ENCODE measurements at regions not wholly inside any gene's neighbourhood (a gene's known extent, or its start where the extent isn't known, plus 50 kb on each side); places are given as distances from the start of the nearest gene placed in this dataset.

- no peak overlapping the region for H3K4me3 Mint-ChIP-seq
- H3K9me3 Mint-ChIP-seq = peaks cover 4% of the 10 kb centered on the region
- H3K27me3 ChIP-seq (ENCODE audit: control insufficient read depth, insufficient read depth, low read length, poor library complexity, severe bottlenecking) = no peaks in the 10 kb centered on the region
- H3K36me3 Mint-ChIP-seq (ENCODE audit: low read depth) = no peaks in the 10 kb centered on the region
- no peak overlapping the region for H3K27ac Mint-ChIP-seq
- no peak for DNase-seq
- no peaks in the 10 kb centered on the region for H3K9me3 ChIP-seq (ENCODE audit: control insufficient read depth, low read length)
- TF ChIP-seq, protein P1, sequence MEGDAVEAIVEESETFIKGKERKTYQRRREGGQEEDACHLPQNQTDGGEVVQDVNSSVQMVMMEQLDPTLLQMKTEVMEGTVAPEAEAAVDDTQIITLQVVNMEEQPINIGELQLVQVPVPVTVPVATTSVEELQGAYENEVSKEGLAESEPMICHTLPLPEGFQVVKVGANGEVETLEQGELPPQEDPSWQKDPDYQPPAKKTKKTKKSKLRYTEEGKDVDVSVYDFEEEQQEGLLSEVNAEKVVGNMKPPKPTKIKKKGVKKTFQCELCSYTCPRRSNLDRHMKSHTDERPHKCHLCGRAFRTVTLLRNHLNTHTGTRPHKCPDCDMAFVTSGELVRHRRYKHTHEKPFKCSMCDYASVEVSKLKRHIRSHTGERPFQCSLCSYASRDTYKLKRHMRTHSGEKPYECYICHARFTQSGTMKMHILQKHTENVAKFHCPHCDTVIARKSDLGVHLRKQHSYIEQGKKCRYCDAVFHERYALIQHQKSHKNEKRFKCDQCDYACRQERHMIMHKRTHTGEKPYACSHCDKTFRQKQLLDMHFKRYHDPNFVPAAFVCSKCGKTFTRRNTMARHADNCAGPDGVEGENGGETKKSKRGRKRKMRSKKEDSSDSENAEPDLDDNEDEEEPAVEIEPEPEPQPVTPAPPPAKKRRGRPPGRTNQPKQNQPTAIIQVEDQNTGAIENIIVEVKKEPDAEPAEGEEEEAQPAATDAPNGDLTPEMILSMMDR (conservative IDR thresholded peaks at IDR 0.05) = no peak
- H3K27ac ChIP-seq (ENCODE audit: low read depth, low read length) = no peak overlapping the region
- H3K4me3 ChIP-seq (ENCODE audit: low read length) = no peak overlapping the region
- no peaks in the 10 kb centered on the region for H3K4me1 ChIP-seq (ENCODE audit: control insufficient read depth, insufficient read depth, low read length)
- H3K4me1 Mint-ChIP-seq = peaks cover 14% of the 10 kb centered on the region
- no peaks in the 10 kb centered on the region for H3K27me3 Mint-ChIP-seq (ENCODE audit: insufficient read depth)
- H3K9ac ChIP-seq (ENCODE audit: extremely low read depth, low read length, poor library complexity, severe bottlenecking) = no peak overlapping the region
- 85 to 94% methylated on average over 5 of the region's 5 CpGs for WGBS, 2 experiments (ENCODE audit: insufficient coverage in 1 of 2, insufficient read length in 1 of 2)
- no peaks in the 10 kb centered on the region for H3K36me3 ChIP-seq (ENCODE audit: control insufficient read depth, insufficient read depth, low read length)
Observed at GRCh38 chr18:6624661-6625311, 104.7 kb upstream of the ARHGAP28 start.

- Mint-ChIP-seq H3K36me3 (ENCODE audit: low read depth) (no peaks in the 10 kb centered on the region), H3K4me1 (peaks cover 14% of the 10 kb centered on the region), H3K27me3 (ENCODE audit: insufficient read depth) (no peaks in the 10 kb centered on the region), H3K9me3 (no peaks in the 10 kb centered on the region), H3K27ac (no peak overlapping the region), H3K4me3 (no peak overlapping the region)
- Histone ChIP-seq H3K4me1 (ENCODE audit: control insufficient read depth, insufficient read depth, low read length) (no peaks in the 10 kb centered on the region), H3K27ac (ENCODE audit: low read depth, low read length) (no peak overlapping the region), H3K4me3 (ENCODE audit: low read length) (no peak overlapping the region), H3K9me3 (ENCODE audit: control insufficient read depth, low read length) (no peaks in the 10 kb centered on the region), H3K9ac (ENCODE audit: extremely low read depth, low read length, poor library complexity, severe bottlenecking) (no peak overlapping the region), H3K36me3 (ENCODE audit: control insufficient read depth, insufficient read depth, low read length) (no peaks in the 10 kb centered on the region), H3K27me3 (ENCODE audit: control insufficient read depth, insufficient read depth, low read length, poor library complexity, severe bottlenecking) (no peaks in the 10 kb centered on the region)
- TF ChIP-seq, protein P1 (conservative IDR thresholded peaks at IDR 0.05) = no peak
- 94 to 100% methylated on average over 2 of the region's 3 CpGs for WGBS, 2 experiments (ENCODE audit: insufficient coverage in 1 of 2, insufficient read length in 1 of 2)
- no peak for DNase-seq
Observed at GRCh38 chr18:6625481-6625880, 104.0 kb upstream of the ARHGAP28 start.

- H3K9ac ChIP-seq (ENCODE audit: extremely low read depth, low read length, poor library complexity, severe bottlenecking) = no peak overlapping the region
- H3K9me3 ChIP-seq (ENCODE audit: control insufficient read depth, low read length) = peaks cover 6% of the 10 kb centered on the region
- DNase-seq = no peak
- TF ChIP-seq, protein P1 (conservative IDR thresholded peaks at IDR 0.05) = no peak
- no peaks in the 10 kb centered on the region for H3K27me3 Mint-ChIP-seq (ENCODE audit: insufficient read depth)
- H3K27ac ChIP-seq (ENCODE audit: low read depth, low read length) = no peak overlapping the region
- WGBS, 2 experiments (ENCODE audit: insufficient coverage in 1 of 2, insufficient read length in 1 of 2) = 97 to 100% methylated on average over 5 of the region's 5 CpGs
- peaks cover 5% of the 10 kb centered on the region for H3K9me3 Mint-ChIP-seq
- H3K27me3 ChIP-seq (ENCODE audit: control insufficient read depth, insufficient read depth, low read length, poor library complexity, severe bottlenecking) = no peaks in the 10 kb centered on the region
- peaks cover 14% of the 10 kb centered on the region for H3K4me1 Mint-ChIP-seq
- no peak overlapping the region for H3K4me3 Mint-ChIP-seq
- no peak overlapping the region for H3K4me3 ChIP-seq (ENCODE audit: low read length)
- no peaks in the 10 kb centered on the region for H3K4me1 ChIP-seq (ENCODE audit: control insufficient read depth, insufficient read depth, low read length)
- peaks cover 2% of the 10 kb centered on the region for H3K36me3 Mint-ChIP-seq (ENCODE audit: low read depth)
- H3K36me3 ChIP-seq (ENCODE audit: control insufficient read depth, insufficient read depth, low read length) = no peaks in the 10 kb centered on the region
- H3K27ac Mint-ChIP-seq = no peak overlapping the region
Observed at GRCh38 chr18:6626457-6626856, 103.1 kb upstream of the ARHGAP28 start.
